ENCODE measurements at regions not wholly inside any gene's neighbourhood (a gene's known extent, or its start where the extent isn't known, plus 50 kb on each side); places are given as distances from the start of the nearest gene placed in this dataset.

GRCh38 chr3:163043074-163043473, 1546.5 kb downstream of the OTOL1 start (continued):
- TF ChIP-seq GATA2 (CRISPR knock-in tag; IDR thresholded peaks at IDR 0.05) (no peak), ZNF717 (CRISPR knock-in tag; IDR thresholded peaks at IDR 0.05) (no peak)

- intact Hi-C loops (cut with micrococcal nuclease) (no loop called here), in situ Hi-C loops (cut with MboI) (no loop called here)
- H3K4me2 ChIP-seq (ENCODE audit: insufficient read depth, low read length): no peak overlapping the region
- no peaks in the 10 kb centered on the region for H3K36me3 ChIP-seq (ENCODE audit: control insufficient read depth, insufficient read depth, low read length)
- no peaks in the 10 kb centered on the region for H3K9me3 ChIP-seq (replicated peaks; ENCODE audit: control insufficient read depth, insufficient read depth, low read depth, low read length)
- no TSS peak for BruUV-seq (replicated peaks)
- no peak overlapping the region for H3K9ac ChIP-seq (ENCODE audit: insufficient read depth in 1 of 2, low read depth in 2 of 2, low read length in 2 of 2)
- H3K9me1 ChIP-seq (ENCODE audit: control insufficient read depth, insufficient read depth, low read length): no peaks in the 10 kb centered on the region
- 0% methylated on average over 2 of the region's 2 CpGs for WGBS (ENCODE audit: insufficient coverage, low coverage, missing lambda C conversion rate)
- no peak overlapping the region for H3K27ac ChIP-seq (ENCODE audit: extremely low read depth, low read depth, low read length)
- no peaks in the 10 kb centered on the region for H3K27me3 ChIP-seq (ENCODE audit: control insufficient read depth in 2 of 2, insufficient read depth in 2 of 2, low read length in 2 of 2)
- DNase-seq (ENCODE audit: extremely low read depth in 1 of 4, low spot score in 3 of 4) (no peak), FAIRE-seq (no peak), ATAC-seq (no peak)
- no peaks in the 10 kb centered on the region for H4K20me1 ChIP-seq (replicated peaks; ENCODE audit: control insufficient read depth, insufficient read depth, low read length)
- no peak for TF ChIP-seq CREBBP (IDR thresholded peaks at IDR 0.05; ENCODE audit: low read depth, low read length)
- TF ChIP-seq SAFB2 (IDR thresholded peaks at IDR 0.05; ENCODE audit: borderline replicate concordance, low read depth, low read length, severe bottlenecking): no peak
- TF ChIP-seq POLR3G (IDR thresholded peaks at IDR 0.05; ENCODE audit: extremely low read depth, insufficient read length, insufficient replicate concordance): no peak
- TF ChIP-seq L3MBTL2 (IDR thresholded peaks at IDR 0.05): no peak
- no peak for TF ChIP-seq ZNF444 (CRISPR knock-in tag; IDR thresholded peaks at IDR 0.05)
- ChIA-PET CTCF (ENCODE audit: low intra/inter-chr PET ratio) (no interaction called here), POLR2A (no interaction called here)
- no peak overlapping the region for H3K4me3 ChIP-seq
- no peak overlapping the region for H2AFZ ChIP-seq (ENCODE audit: low read depth, low read length)
- H3K79me2 ChIP-seq (ENCODE audit: control insufficient read depth, insufficient read depth, low read length): no peaks in the 10 kb centered on the region
- H3K4me1 ChIP-seq (replicated peaks in 1 of 2; ENCODE audit: control insufficient read depth in 2 of 2, insufficient read depth in 2 of 2, low read length in 2 of 2): no peaks in the 10 kb centered on the region
Measured at GRCh38 chr3:163045945-163046344, 1549.3 kb downstream of the OTOL1 start.
